Adipocyte (in vitro differentiated cells): ENCODE measurements at regions not wholly inside any gene's neighbourhood (a gene's known extent, or its start where the extent isn't known, plus 50 kb on each side); places are given as distances from the start of the nearest gene placed in this dataset.

Source experiments
- DNase-seq: peaks from one replicate; pipeline ENCODE4 v3.0.0-alpha.2; 2015; ENCODE audit warnings: low read depth
- H3K27me3 ChIP-seq: replicated peaks from 2 replicates; pipeline ENCODE4 v1.7.0; 2013; ENCODE audit warnings: mild to moderate bottlenecking, low read length, moderate library complexity; ENCODE audit not compliant: control insufficient read depth, insufficient read depth
- H3K36me3 ChIP-seq: 2 replicates; pipeline ENCODE4 v1.7.0; 2013; ENCODE audit warnings: low read length, mild to moderate bottlenecking, moderate library complexity; ENCODE audit not compliant: control insufficient read depth, insufficient read depth, severe bottlenecking
- H3K4me1 ChIP-seq: 2 replicates; pipeline ENCODE4 v1.7.0; 2013; ENCODE audit warnings: mild to moderate bottlenecking, low read length, moderate library complexity; ENCODE audit not compliant: control insufficient read depth, insufficient read depth
- H3K4me3 ChIP-seq: 2 replicates; pipeline ENCODE4 v1.7.0; 2013; ENCODE audit warnings: mild to moderate bottlenecking, low read length, moderate library complexity
- H3K9ac ChIP-seq: 2 replicates; pipeline ENCODE4 v1.7.0; 2013; ENCODE audit warnings: mild to moderate bottlenecking, low read length, moderate library complexity
- H3K9me3 ChIP-seq: 2 replicates; pipeline ENCODE4 v1.7.0; 2013; ENCODE audit warnings: mild to moderate bottlenecking, low read length, moderate library complexity; ENCODE audit not compliant: control insufficient read depth

DNA sequence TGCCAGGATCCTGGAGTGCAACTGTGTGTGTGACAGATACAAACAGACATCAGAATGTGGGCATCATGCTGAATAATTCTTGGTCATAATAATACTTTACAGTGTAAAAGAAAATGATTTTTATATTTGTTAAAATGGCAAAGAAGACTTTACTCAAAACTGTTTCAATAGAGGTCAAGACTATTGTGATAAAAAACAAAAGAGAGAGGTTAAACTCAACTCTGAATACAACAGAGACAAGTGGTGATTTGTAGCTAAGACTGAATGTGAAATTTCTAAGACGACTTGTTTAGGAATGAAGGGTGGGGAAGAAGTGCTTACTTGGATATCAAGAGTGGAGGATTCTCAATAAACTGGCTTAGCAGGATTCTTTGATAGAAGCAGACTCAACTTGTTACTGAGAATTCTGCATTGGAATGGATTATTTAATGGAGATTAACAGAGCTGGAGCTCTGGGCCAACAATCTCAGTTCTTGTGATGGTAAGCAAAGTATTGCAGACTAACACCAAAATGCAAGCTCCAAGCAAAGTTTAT lies 457.4 kb upstream of the CDH18 start:
- no peak overlapping the region for H3K4me3 ChIP-seq
- H3K36me3 ChIP-seq: no peaks in the 10 kb centered on the region
- H3K9ac ChIP-seq: no peak overlapping the region
- H3K27me3 ChIP-seq: no peaks in the 10 kb centered on the region
- H3K4me1 ChIP-seq: no peaks in the 10 kb centered on the region
- no peaks in the 10 kb centered on the region for H3K9me3 ChIP-seq
- DNase-seq: no peak

DNA sequence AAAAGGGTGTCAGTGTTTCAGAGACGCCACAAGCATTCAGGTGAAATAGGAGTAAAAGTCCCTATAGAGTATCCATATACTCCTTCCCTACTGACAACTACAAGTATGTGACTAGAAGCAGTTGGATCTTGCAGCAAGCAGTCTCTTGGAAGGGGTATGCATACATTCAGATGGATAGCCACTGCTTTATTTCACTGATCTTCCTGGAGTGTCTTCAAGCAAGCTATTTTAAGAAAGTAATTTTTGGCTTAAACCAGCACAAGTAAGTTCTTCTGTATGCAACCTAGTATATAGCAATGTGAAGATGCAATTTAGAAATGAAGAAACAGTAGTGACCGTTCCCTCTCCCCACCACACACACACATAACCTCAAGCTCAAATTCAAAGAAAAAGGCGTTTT lies 446.8 kb upstream of the CDH18 start:
- Histone ChIP-seq H3K9me3 (peaks cover 2% of the 10 kb centered on the region), H3K36me3 (no peaks in the 10 kb centered on the region), H3K4me3 (no peak overlapping the region), H3K4me1 (no peaks in the 10 kb centered on the region), H3K9ac (no peak overlapping the region), H3K27me3 (no peaks in the 10 kb centered on the region)
- no peak for DNase-seq

DNA sequence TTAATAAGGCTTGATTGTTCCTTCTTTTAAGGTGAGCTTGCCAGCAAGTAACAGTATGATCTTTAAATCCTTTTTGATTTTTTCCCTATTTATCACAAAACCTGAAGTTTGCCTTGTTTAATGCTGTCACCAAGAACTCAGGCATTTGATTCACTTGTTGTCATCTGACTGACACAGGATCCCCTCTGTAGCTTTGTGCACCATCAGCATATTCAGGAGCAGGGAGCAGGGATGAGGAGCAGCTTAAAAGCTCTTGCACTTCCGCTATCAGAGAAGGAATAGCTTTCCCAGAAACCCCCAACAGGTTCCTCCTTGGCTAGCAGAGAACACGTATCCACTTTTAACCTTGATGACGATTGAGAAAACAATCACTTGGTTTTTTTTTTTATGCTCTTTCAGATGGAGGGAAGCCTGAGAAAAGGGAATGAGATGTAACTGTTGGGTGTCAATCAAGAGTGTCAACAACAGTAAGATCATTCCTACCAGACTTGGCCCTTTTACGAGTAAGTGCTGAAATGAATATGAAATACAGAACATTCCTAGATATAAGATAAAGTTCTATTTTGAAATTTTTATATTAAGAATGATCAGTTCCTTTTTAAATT lies 433.1 kb upstream of the CDH18 start:
- no peaks in the 10 kb centered on the region for H3K4me1 ChIP-seq
- H3K9me3 ChIP-seq: no peaks in the 10 kb centered on the region
- no peaks in the 10 kb centered on the region for H3K27me3 ChIP-seq
- no peak overlapping the region for H3K4me3 ChIP-seq
- DNase-seq: no peak
- no peaks in the 10 kb centered on the region for H3K36me3 ChIP-seq
- H3K9ac ChIP-seq: no peak overlapping the region
